ENCODE measurements at regions not wholly inside any gene's neighbourhood (a gene's known extent, or its start where the extent isn't known, plus 50 kb on each side); places are given as distances from the start of the nearest gene placed in this dataset.

DNA sequence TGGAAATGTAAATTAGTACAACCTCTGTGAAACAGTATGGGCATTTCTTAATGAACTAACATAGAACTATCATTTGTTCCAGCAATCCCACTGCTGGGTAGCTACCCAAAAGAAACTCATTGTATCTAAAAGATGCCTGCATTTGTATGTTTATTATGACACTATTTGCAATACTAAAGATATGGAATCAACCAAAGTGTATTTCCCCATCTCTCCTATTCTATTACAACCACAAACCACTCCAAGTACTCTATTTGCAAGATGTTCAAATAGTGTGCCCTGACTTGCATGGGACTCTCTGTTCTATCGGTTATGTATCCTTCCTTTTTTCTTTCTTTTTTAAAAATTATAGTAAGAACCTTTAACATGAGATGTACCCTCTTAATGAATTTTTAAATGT, 845.2 kb downstream of the CDH11 start:
- H3K9me3 ChIP-seq (ENCODE audit: control insufficient read depth, low read depth, low read length): no peaks in the 10 kb centered on the region
- FAIRE-seq (no peak), DNase-seq (ENCODE audit: low read depth, low spot score) (no peak)
- H3K4me2 ChIP-seq (ENCODE audit: control insufficient read depth, extremely low read depth, insufficient read depth, low read depth, low read length): no peak overlapping the region
- no peaks in the 10 kb centered on the region for H3K36me3 ChIP-seq (ENCODE audit: control insufficient read depth in 2 of 2, extremely low read depth in 1 of 2, insufficient read depth in 2 of 2, low read length in 2 of 2)
- TF ChIP-seq, protein P1, sequence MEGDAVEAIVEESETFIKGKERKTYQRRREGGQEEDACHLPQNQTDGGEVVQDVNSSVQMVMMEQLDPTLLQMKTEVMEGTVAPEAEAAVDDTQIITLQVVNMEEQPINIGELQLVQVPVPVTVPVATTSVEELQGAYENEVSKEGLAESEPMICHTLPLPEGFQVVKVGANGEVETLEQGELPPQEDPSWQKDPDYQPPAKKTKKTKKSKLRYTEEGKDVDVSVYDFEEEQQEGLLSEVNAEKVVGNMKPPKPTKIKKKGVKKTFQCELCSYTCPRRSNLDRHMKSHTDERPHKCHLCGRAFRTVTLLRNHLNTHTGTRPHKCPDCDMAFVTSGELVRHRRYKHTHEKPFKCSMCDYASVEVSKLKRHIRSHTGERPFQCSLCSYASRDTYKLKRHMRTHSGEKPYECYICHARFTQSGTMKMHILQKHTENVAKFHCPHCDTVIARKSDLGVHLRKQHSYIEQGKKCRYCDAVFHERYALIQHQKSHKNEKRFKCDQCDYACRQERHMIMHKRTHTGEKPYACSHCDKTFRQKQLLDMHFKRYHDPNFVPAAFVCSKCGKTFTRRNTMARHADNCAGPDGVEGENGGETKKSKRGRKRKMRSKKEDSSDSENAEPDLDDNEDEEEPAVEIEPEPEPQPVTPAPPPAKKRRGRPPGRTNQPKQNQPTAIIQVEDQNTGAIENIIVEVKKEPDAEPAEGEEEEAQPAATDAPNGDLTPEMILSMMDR (optimal IDR thresholded peaks at IDR 0.05 in 1 of 3, IDR thresholded peaks at IDR 0.05 in 1 of 3, conservative IDR thresholded peaks at IDR 0.05 in 1 of 3; ENCODE audit: extremely low read depth in 1 of 3, insufficient read depth in 2 of 3, low read length in 3 of 3): no peak
- no peak for TF ChIP-seq EZH2 (IDR thresholded peaks at IDR 0.05; ENCODE audit: low read length)
- no peak overlapping the region for H3K4me3 ChIP-seq (ENCODE audit: control insufficient read depth in 2 of 3, extremely low read depth in 1 of 3, insufficient read depth in 2 of 3, low read depth in 1 of 3, low read length in 3 of 3)
- no peaks in the 10 kb centered on the region for H3K9me1 ChIP-seq (ENCODE audit: control insufficient read depth, extremely low read depth, insufficient read depth, low read length)
- H3K27ac ChIP-seq (ENCODE audit: control insufficient read depth, insufficient read depth, low read length): no peak overlapping the region
- no peak overlapping the region for H3K9ac ChIP-seq (ENCODE audit: control insufficient read depth, extremely low read depth, insufficient read depth, low read length)
- H3K4me1 ChIP-seq (ENCODE audit: control insufficient read depth, extremely low read depth, insufficient read depth, low read length): no peaks in the 10 kb centered on the region
- no peaks in the 10 kb centered on the region for H3K27me3 ChIP-seq (ENCODE audit: control insufficient read depth, extremely low read depth, insufficient read depth, low read length)
- H4K20me1 ChIP-seq (ENCODE audit: control insufficient read depth, extremely low read depth, insufficient read depth, low read length): no peaks in the 10 kb centered on the region
- no peaks in the 10 kb centered on the region for H3K79me2 ChIP-seq (ENCODE audit: control insufficient read depth, insufficient read depth, low read length)
- dilution Hi-C loops (cut with MboI; ENCODE audit: extremely low pct_ligation_motif_present, low sequenced_read_pairs): no loop called here
- no peak overlapping the region for H2AFZ ChIP-seq (ENCODE audit: control insufficient read depth, low read length)

DNA sequence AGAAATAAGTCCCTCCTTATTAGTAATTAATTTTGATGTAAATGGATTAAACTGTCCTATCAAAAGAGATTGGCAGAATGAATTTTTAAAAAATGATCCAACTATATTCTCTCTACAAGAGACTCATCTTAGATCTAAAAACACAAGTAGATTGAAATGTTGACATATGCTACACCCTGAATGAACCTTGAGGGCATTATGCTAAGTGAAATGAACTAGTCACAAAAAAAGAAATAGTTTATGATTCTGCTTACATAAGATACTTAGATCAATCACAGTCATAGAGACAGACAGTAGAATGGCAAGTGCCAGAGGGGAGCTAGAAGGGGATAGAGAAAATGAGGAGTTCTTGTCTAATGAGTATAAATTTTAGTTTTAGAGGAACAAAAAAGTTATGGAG, 849.8 kb downstream of the CDH11 start:
- H3K9ac ChIP-seq (ENCODE audit: control insufficient read depth, extremely low read depth, insufficient read depth, low read length): no peak overlapping the region
- H3K4me2 ChIP-seq (ENCODE audit: control insufficient read depth, extremely low read depth, insufficient read depth, low read depth, low read length): no peak overlapping the region
- H3K9me1 ChIP-seq (ENCODE audit: control insufficient read depth, extremely low read depth, insufficient read depth, low read length): no peaks in the 10 kb centered on the region
- H3K79me2 ChIP-seq (ENCODE audit: control insufficient read depth, insufficient read depth, low read length): no peaks in the 10 kb centered on the region
- FAIRE-seq: no peak
- dilution Hi-C loops (cut with MboI; ENCODE audit: extremely low pct_ligation_motif_present, low sequenced_read_pairs): no loop called here
- H3K4me3 ChIP-seq (ENCODE audit: control insufficient read depth in 2 of 3, extremely low read depth in 1 of 3, insufficient read depth in 2 of 3, low read depth in 1 of 3, low read length in 3 of 3): no peak overlapping the region
- H3K27ac ChIP-seq (ENCODE audit: control insufficient read depth, insufficient read depth, low read length): no peak overlapping the region
- no peaks in the 10 kb centered on the region for H3K9me3 ChIP-seq (ENCODE audit: control insufficient read depth, low read depth, low read length)
- H2AFZ ChIP-seq (ENCODE audit: control insufficient read depth, low read length): no peak overlapping the region
- no peaks in the 10 kb centered on the region for H3K27me3 ChIP-seq (ENCODE audit: control insufficient read depth, extremely low read depth, insufficient read depth, low read length)
- no peaks in the 10 kb centered on the region for H3K36me3 ChIP-seq (ENCODE audit: control insufficient read depth in 2 of 2, extremely low read depth in 1 of 2, insufficient read depth in 2 of 2, low read length in 2 of 2)
- no peak for DNase-seq (ENCODE audit: low read depth, low spot score)
- H3K4me1 ChIP-seq (ENCODE audit: control insufficient read depth, extremely low read depth, insufficient read depth, low read length): no peaks in the 10 kb centered on the region
- no peaks in the 10 kb centered on the region for H4K20me1 ChIP-seq (ENCODE audit: control insufficient read depth, extremely low read depth, insufficient read depth, low read length)
- TF ChIP-seq EZH2 (IDR thresholded peaks at IDR 0.05; ENCODE audit: low read length): no peak
- TF ChIP-seq, protein P1 (optimal IDR thresholded peaks at IDR 0.05 in 1 of 3, IDR thresholded peaks at IDR 0.05 in 1 of 3, conservative IDR thresholded peaks at IDR 0.05 in 1 of 3; ENCODE audit: extremely low read depth in 1 of 3, insufficient read depth in 2 of 3, low read length in 3 of 3): no peak

Data from keratinocyte (primary cell).